HFFc6 (cell line): ENCODE measurements at regions not wholly inside any gene's neighbourhood (a gene's known extent, or its start where the extent isn't known, plus 50 kb on each side); places are given as distances from the start of the nearest gene placed in this dataset.

ENCODE experiments used
- DNase-seq: peaks from one replicate; pipeline ENCODE4 v3.0.0-alpha.2; 2018
- H3K27ac Mint-ChIP-seq: 2 replicates; pipeline ENCODE4 v1.8.0; 2020; ENCODE audit warnings: mild to moderate bottlenecking, mixed read lengths
- H3K27me3 Mint-ChIP-seq: 2 replicates; pipeline ENCODE4 v1.8.0; 2021; ENCODE audit warnings: mild to moderate bottlenecking, moderate library complexity, mixed read lengths; ENCODE audit not compliant: insufficient read depth
- H3K36me3 Mint-ChIP-seq: 2 replicates; pipeline ENCODE4 v1.8.0; 2021; ENCODE audit warnings: low read depth, mixed read lengths
- H3K4me1 Mint-ChIP-seq: 2 replicates; pipeline ENCODE4 v1.8.0; 2020; ENCODE audit warnings: low read depth, mixed read lengths
- H3K4me3 Mint-ChIP-seq: 2 replicates; pipeline ENCODE4 v1.8.0; 2020; ENCODE audit warnings: mild to moderate bottlenecking, moderate library complexity, mixed read lengths
- H3K9me3 Mint-ChIP-seq: 2 replicates; pipeline ENCODE4 v1.8.0; 2020; ENCODE audit warnings: mild to moderate bottlenecking, mixed read lengths
- CTCF ChIP-seq: fragments of 200-600 bp; sonication (generic); IDR thresholded peaks from 2 replicates; pipeline ENCODE4 v1.5.0; 2021; ENCODE audit warnings: antibody characterized with exemption, mild to moderate bottlenecking

DNA sequence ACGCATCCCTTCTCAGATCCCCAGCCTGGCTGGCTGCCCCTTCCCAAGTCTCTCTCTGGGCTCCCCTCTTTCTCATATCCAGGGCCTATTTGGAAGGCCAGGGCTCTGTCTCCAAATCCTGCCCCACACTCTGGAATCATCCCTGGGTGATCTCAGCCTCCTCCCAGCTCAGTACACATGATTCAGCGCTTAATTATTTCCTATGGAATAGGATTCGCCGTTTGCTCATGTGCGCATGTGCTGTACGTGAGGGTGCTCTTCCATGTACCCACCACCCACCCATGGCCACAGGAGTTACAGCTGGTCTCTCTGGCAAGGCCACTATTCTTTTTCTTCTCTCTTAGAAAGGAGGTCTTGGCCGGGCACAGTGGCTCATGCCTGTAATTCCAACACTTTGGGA lies 81.7 kb upstream of the FOXP4 start:
- Mint-ChIP-seq H3K27me3 (peaks cover 13% of the 10 kb centered on the region), H3K9me3 (no peaks in the 10 kb centered on the region), H3K4me3 (no peak overlapping the region), H3K4me1 (peaks cover 18% of the 10 kb centered on the region), H3K36me3 (no peaks in the 10 kb centered on the region), H3K27ac (peak overlapping the region; percentile 17; the same call in 1 of the 2 replicates)
- peak; percentile 10 for DNase-seq
- TF ChIP-seq CTCF: no peak

DNA sequence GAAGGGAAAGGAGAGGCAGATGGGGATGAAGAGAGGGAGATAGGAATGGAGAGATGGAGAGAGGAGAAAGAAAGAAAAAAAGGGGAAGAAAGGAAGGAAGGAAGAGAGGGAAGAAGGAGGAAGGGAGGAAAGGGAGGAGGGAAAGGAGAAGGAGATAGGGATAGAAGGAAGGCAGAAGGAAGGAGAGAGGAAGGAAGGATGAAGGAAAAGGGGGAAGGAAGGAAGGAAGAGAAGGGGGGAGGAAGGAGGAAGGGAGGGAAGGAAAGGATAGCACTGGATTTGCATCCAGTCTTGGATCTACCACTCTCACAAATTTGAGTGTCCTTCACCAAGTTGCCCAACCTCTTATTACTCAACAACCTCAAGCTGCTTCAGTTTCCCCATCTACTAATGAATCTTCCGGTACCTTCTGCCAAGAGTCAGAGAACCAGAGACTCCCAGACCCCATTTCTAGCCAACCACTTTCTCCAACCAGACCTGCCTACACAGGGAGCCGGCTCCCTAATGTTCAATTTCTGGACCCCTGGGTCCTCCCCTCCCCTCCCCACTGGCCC lies 79.7 kb upstream of the FOXP4 start:
- Mint-ChIP-seq H3K9me3 (no peaks in the 10 kb centered on the region), H3K4me1 (peaks cover 25% of the 10 kb centered on the region), H3K27me3 (peaks cover 20% of the 10 kb centered on the region), H3K36me3 (no peaks in the 10 kb centered on the region), H3K4me3 (no peak overlapping the region), H3K27ac (no peak overlapping the region)
- DNase-seq: no peak
- no peak for TF ChIP-seq CTCF

GRCh38 chr6:41467061-41467460 lies 79.1 kb upstream of the FOXP4 start:
- no peaks in the 10 kb centered on the region for H3K9me3 Mint-ChIP-seq
- TF ChIP-seq CTCF: no peak
- H3K27me3 Mint-ChIP-seq: peaks cover 22% of the 10 kb centered on the region
- no peak overlapping the region for H3K4me3 Mint-ChIP-seq
- DNase-seq: no peak
- H3K4me1 Mint-ChIP-seq: peaks cover 25% of the 10 kb centered on the region
- no peak overlapping the region for H3K27ac Mint-ChIP-seq
- H3K36me3 Mint-ChIP-seq: no peaks in the 10 kb centered on the region

- DNase-seq: no peak
- Mint-ChIP-seq H3K9me3 (no peaks in the 10 kb centered on the region), H3K27me3 (peaks cover 25% of the 10 kb centered on the region), H3K4me3 (no peak overlapping the region), H3K4me1 (peaks cover 25% of the 10 kb centered on the region), H3K36me3 (no peaks in the 10 kb centered on the region), H3K27ac (no peak overlapping the region)
- no peak for TF ChIP-seq CTCF
Measured at GRCh38 chr6:41467627-41468404, 78.4 kb upstream of the FOXP4 start.

- Mint-ChIP-seq H3K27me3 (peaks cover 32% of the 10 kb centered on the region), H3K36me3 (no peaks in the 10 kb centered on the region), H3K27ac (peak overlapping the region; percentile 34; the same call in 1 of the 2 replicates), H3K9me3 (no peaks in the 10 kb centered on the region), H3K4me1 (peaks cover 12% of the 10 kb centered on the region), H3K4me3 (peak overlapping the region; percentile 79)
- no peak for TF ChIP-seq CTCF
- no peak for DNase-seq
Measured at GRCh38 chr6:41469156-41470028, 76.8 kb upstream of the FOXP4 start.
